Peyer's patch (tissue), 4 donors: ENCODE measurements at regions not wholly inside any gene's neighbourhood (a gene's known extent, or its start where the extent isn't known, plus 50 kb on each side); places are given as distances from the start of the nearest gene placed in this dataset.

Source experiments
- CTCF ChIP-seq, 6 experiments: fragments of 450-650 bp in 4 of 6; fragments of 200-600 bp in 2 of 6; sonication (generic) in 1 of 6; IDR thresholded peaks; one replicate each; pipeline ENCODE4 v1.5.1; 2017 to 2019; ENCODE audit warnings: antibody characterized with exemption in 6 of 6, mild to moderate bottlenecking in 3 of 6, moderate library complexity in 1 of 6
- POLR2A ChIP-seq, 2 donors: fragments of 450-650 bp; IDR thresholded peaks; one replicate each; pipeline ENCODE4 v1.5.1; 2017; ENCODE audit warnings: antibody characterized with exemption in 2 of 2, mild to moderate bottlenecking in 2 of 2, moderate library complexity in 2 of 2

- TF ChIP-seq CTCF (IDR thresholded peaks at IDR 0.05) (no peak), POLR2A (IDR thresholded peaks at IDR 0.05) (no peak)
Measured at GRCh38 chr4:186982160-186982559, 258.5 kb upstream of the FAT1 start.
